ENCODE measurements at regions not wholly inside any gene's neighbourhood (a gene's known extent, or its start where the extent isn't known, plus 50 kb on each side); places are given as distances from the start of the nearest gene placed in this dataset.
A peak's percentile ranks its signal among the peaks of the same experiment; 100 is the strongest.

DNA sequence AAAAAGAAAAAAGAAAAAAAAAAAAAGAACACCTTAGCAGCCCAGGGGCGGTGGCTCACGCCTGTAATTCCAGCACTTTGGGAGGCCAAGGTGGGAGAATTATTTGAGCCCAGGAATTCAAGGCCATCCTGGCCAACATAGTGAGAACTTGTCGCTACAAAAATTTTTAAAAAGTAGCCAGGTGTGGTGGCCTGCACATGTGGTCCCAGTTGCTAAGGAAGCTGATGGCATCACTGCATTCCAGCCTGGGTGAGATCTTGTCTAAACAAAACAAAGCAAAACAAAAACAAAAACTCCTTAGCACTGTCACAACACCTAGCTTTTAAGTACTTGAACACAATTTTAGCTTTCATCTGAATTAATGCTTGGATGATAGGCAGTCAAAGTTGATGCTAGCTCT is 86.3 kb upstream of the MKLN1 start:
- ATAC-seq (no peak), DNase-seq (no peak)
- no peaks in the 10 kb centered on the region for H3K9me3 ChIP-seq (ENCODE audit: control insufficient read depth, low read length, poor library complexity, severe bottlenecking)
- H3K27ac Mint-ChIP-seq = no peak overlapping the region
- H3K36me3 Mint-ChIP-seq (ENCODE audit: low read depth) = no peaks in the 10 kb centered on the region
- no peak overlapping the region for H3K4me3 Mint-ChIP-seq
- H3K4me1 Mint-ChIP-seq = peaks cover 4% of the 10 kb centered on the region
- no peaks in the 10 kb centered on the region for H3K27me3 Mint-ChIP-seq

DNA sequence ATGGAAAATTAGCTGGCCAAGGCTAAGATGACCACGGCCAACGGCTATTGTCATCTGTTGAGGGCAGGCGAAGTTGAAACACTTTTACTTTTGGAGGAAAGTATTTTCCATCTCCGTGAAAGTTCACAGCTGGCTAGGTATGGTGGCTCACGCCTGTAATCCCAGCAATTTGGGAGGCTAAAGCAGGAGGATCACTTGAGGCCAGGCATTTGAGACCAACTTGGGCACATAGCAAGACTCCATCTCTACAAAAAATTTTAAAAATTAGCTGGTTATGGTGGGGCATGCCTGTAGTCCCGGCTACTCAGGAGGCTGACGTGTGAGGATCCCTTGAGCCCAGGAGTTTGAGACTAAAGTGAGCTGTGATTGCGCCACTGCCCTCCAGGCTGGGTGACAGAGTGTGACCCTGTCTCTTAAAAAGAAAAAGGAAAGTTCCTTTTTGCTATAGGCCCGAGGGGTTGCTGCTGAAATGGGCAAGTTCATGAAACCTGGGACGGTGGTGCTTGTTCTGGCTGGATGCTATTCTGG is 85.5 kb upstream of the MKLN1 start:
- H3K36me3 Mint-ChIP-seq (ENCODE audit: low read depth) = no peaks in the 10 kb centered on the region
- ATAC-seq (no peak), DNase-seq (no peak)
- peaks cover 3% of the 10 kb centered on the region for H3K4me1 Mint-ChIP-seq
- H3K27ac Mint-ChIP-seq = no peak overlapping the region
- H3K4me3 Mint-ChIP-seq = no peak overlapping the region
- H3K9me3 ChIP-seq (ENCODE audit: control insufficient read depth, low read length, poor library complexity, severe bottlenecking) = no peaks in the 10 kb centered on the region
- no peaks in the 10 kb centered on the region for H3K27me3 Mint-ChIP-seq

GRCh38 chr7:131244259-131244852 is 83.3 kb upstream of the MKLN1 start:
- no peaks in the 10 kb centered on the region for H3K9me3 ChIP-seq (ENCODE audit: control insufficient read depth, low read length, poor library complexity, severe bottlenecking)
- Mint-ChIP-seq H3K4me1 (peaks cover 3% of the 10 kb centered on the region), H3K4me3 (no peak overlapping the region), H3K27ac (no peak overlapping the region), H3K36me3 (ENCODE audit: low read depth) (no peaks in the 10 kb centered on the region), H3K27me3 (peaks cover 10% of the 10 kb centered on the region)
- no peak for ATAC-seq
- DNase-seq = no peak

DNA sequence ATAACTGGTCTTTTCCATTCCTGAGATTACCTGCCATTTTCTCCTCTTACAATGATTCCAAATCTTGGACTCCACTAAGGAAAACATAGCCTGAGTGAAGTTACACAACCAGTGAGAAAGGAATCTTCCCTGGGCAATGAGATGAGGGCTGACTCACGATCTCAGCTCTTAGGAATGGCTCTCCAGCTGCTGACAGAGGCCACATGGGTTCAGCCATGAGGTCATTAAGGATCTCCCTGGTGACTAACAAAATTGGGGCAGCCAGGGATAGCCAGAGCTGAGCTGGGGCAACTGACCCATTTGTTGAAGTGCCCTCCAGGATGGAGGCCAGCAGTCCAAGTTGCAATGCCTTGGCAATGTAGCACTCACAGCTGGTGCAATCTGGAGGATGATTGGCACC is 78.7 kb upstream of the MKLN1 start:
- no peaks in the 10 kb centered on the region for H3K9me3 ChIP-seq (ENCODE audit: control insufficient read depth, low read length, poor library complexity, severe bottlenecking)
- Mint-ChIP-seq H3K4me1 (peaks cover 8% of the 10 kb centered on the region), H3K27me3 (peaks cover 20% of the 10 kb centered on the region), H3K36me3 (ENCODE audit: low read depth) (peaks cover 2% of the 10 kb centered on the region), H3K27ac (no peak overlapping the region), H3K4me3 (no peak overlapping the region)
- DNase-seq (no peak), ATAC-seq (no peak)

DNA sequence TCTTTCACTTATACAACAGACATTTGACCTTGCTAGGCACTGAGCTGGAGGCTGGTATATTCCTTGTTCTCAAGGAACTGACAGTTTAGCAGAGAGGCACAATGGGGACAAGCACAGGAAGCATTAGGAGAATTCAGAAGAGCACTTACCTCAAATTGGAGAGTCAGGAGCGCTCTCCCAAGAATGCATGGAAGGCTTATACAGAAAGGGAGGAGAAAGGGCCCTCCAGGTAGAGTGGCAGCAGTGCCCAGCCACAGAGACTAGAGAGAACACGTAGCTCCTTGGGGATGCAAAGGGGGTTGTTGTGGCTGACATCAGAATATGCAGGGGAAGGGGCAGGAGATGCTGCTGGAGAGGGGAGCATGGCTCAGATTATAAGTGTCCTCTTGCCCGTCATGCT is 78.2 kb upstream of the MKLN1 start:
- Mint-ChIP-seq H3K4me1 (peaks cover 8% of the 10 kb centered on the region), H3K36me3 (ENCODE audit: low read depth) (peaks cover 2% of the 10 kb centered on the region), H3K27ac (peak overlapping the region; percentile 1), H3K27me3 (peaks cover 20% of the 10 kb centered on the region), H3K4me3 (no peak overlapping the region)
- ATAC-seq = no peak
- H3K9me3 ChIP-seq (ENCODE audit: control insufficient read depth, low read length, poor library complexity, severe bottlenecking) = no peaks in the 10 kb centered on the region
- no peak for DNase-seq

- peaks cover 2% of the 10 kb centered on the region for H3K9me3 ChIP-seq (ENCODE audit: control insufficient read depth, low read length, poor library complexity, severe bottlenecking)
- Mint-ChIP-seq H3K27ac (no peak overlapping the region), H3K4me1 (peaks cover 8% of the 10 kb centered on the region), H3K27me3 (peaks cover 20% of the 10 kb centered on the region), H3K36me3 (ENCODE audit: low read depth) (peaks cover 7% of the 10 kb centered on the region), H3K4me3 (no peak overlapping the region)
- no peak for ATAC-seq
- no peak for DNase-seq
These were observed 77.3 kb upstream of the MKLN1 start for GRCh38 chr7:131250331-131250730.

DNA sequence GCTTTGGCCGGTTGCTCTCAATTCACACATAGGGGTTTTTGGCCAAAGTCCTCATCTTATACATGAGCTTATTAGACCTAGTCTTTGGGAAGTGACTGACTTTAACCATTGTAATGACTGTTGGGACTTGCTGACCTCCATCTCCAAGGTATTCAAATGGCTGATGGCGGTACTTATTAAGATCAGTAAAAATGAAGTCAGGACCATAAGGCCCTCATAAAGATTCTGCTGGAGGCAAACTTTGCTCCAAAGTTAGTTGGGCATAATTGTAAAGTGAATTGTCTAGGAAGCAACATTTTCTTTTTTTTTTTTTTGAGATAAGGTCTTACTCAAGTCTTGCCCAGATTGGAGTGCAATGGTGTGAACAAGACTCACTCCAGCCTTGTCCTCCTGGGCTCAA is 76.3 kb upstream of the MKLN1 start:
- peaks cover 20% of the 10 kb centered on the region for H3K27me3 Mint-ChIP-seq
- H3K9me3 ChIP-seq (ENCODE audit: control insufficient read depth, low read length, poor library complexity, severe bottlenecking) = peaks cover 4% of the 10 kb centered on the region
- no peak overlapping the region for H3K4me3 Mint-ChIP-seq
- no peak for DNase-seq
- no peak overlapping the region for H3K27ac Mint-ChIP-seq
- H3K4me1 Mint-ChIP-seq = peaks cover 8% of the 10 kb centered on the region
- peaks cover 7% of the 10 kb centered on the region for H3K36me3 Mint-ChIP-seq (ENCODE audit: low read depth)
- ATAC-seq = no peak

DNA sequence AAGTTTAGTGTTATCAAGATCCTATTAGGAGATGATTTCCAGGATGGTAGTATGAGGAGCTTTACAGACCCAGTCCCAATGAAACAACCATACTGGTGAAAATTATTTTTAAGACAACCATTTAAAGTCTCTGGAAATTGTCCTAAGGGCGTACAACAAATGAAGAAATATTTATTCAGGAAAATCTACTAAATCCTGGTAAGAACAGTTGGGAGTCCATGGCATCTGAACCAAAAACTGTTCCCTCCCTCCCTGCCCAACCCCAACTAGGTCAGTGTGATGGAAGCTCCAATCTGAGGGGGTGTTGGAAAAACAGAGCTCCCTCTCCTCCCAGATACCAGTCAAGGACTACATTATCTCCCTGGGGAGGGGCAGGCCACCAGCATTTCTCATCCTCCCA is 74.7 kb upstream of the MKLN1 start:
- Mint-ChIP-seq H3K27me3 (peaks cover 20% of the 10 kb centered on the region), H3K36me3 (ENCODE audit: low read depth) (peaks cover 7% of the 10 kb centered on the region), H3K4me3 (no peak overlapping the region), H3K4me1 (peaks cover 8% of the 10 kb centered on the region), H3K27ac (no peak overlapping the region)
- H3K9me3 ChIP-seq (ENCODE audit: control insufficient read depth, low read length, poor library complexity, severe bottlenecking) = peaks cover 4% of the 10 kb centered on the region
- DNase-seq = no peak
- no peak for ATAC-seq

DNA sequence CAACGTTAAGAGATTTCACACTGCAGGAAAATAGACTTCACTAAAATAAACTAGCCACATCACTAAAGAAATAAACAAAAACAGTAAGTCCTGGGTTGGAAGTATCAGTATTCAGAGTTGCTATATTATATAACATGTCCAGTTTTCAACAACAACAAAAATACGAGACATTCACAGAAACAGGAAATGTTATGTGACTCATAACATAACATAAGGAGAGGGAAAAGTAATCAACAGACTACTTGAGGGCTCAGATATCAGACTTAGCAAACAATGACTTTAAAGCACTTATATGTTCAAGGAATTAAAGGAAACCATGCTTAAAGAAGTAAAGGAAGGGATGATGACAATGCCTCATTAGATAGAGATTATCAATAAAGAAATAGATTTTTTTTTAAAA is 73.5 kb upstream of the MKLN1 start:
- Mint-ChIP-seq H3K36me3 (ENCODE audit: low read depth) (peaks cover 7% of the 10 kb centered on the region), H3K4me1 (peaks cover 6% of the 10 kb centered on the region), H3K27ac (no peak overlapping the region), H3K4me3 (no peak overlapping the region), H3K27me3 (peaks cover 11% of the 10 kb centered on the region)
- ATAC-seq = no peak
- peaks cover 4% of the 10 kb centered on the region for H3K9me3 ChIP-seq (ENCODE audit: control insufficient read depth, low read length, poor library complexity, severe bottlenecking)
- DNase-seq = no peak

GRCh38 chr7:131255242-131255641 is 72.4 kb upstream of the MKLN1 start:
- ATAC-seq = no peak
- no peak for DNase-seq
- Mint-ChIP-seq H3K27me3 (peaks cover 2% of the 10 kb centered on the region), H3K36me3 (ENCODE audit: low read depth) (peaks cover 4% of the 10 kb centered on the region), H3K4me1 (no peaks in the 10 kb centered on the region), H3K4me3 (no peak overlapping the region), H3K27ac (no peak overlapping the region)
- peaks cover 4% of the 10 kb centered on the region for H3K9me3 ChIP-seq (ENCODE audit: control insufficient read depth, low read length, poor library complexity, severe bottlenecking)

DNA sequence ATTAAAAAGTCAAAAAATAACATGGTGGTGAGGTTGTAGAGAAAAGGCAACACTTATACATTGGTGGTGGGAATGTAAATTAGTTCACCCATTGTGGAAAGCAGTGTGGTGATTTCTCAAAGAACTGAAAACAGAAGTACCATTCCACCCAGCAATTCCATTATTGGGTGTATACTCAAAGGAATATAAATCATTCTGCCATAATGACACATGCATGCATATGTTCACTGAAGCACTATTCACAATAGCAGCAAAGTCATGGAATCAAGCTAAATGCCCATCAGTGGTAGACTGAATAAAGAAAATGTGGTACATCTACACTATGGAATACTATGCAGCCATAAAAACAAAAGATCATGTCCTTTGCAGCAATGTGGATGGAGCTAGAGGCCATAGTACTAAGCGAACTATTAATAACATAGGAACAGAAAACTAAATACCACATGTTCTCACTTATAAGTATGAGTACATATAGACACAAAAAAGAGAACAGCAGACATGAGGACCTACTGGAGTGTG is 66.1 kb upstream of the MKLN1 start:
- Mint-ChIP-seq H3K27ac (no peak overlapping the region), H3K36me3 (ENCODE audit: low read depth) (peaks cover 2% of the 10 kb centered on the region), H3K4me3 (no peak overlapping the region), H3K27me3 (no peaks in the 10 kb centered on the region), H3K4me1 (peaks cover 4% of the 10 kb centered on the region)
- H3K9me3 ChIP-seq (ENCODE audit: control insufficient read depth, low read length, poor library complexity, severe bottlenecking) = no peaks in the 10 kb centered on the region
- DNase-seq (no peak), ATAC-seq (no peak)

- DNase-seq = no peak
- Mint-ChIP-seq H3K4me1 (peaks cover 4% of the 10 kb centered on the region), H3K27ac (peak overlapping the region; percentile 14), H3K4me3 (no peak overlapping the region), H3K36me3 (ENCODE audit: low read depth) (peaks cover 2% of the 10 kb centered on the region), H3K27me3 (no peaks in the 10 kb centered on the region)
- ATAC-seq = no peak
- no peaks in the 10 kb centered on the region for H3K9me3 ChIP-seq (ENCODE audit: control insufficient read depth, low read length, poor library complexity, severe bottlenecking)
These were observed 62.4 kb upstream of the MKLN1 start for GRCh38 chr7:131265227-131265626.

- ATAC-seq (no peak), DNase-seq (no peak)
- H3K4me3 Mint-ChIP-seq = no peak overlapping the region
- H3K36me3 Mint-ChIP-seq (ENCODE audit: low read depth) = peaks cover 2% of the 10 kb centered on the region
- H3K4me1 Mint-ChIP-seq = peaks cover 4% of the 10 kb centered on the region
- no peak overlapping the region for H3K27ac Mint-ChIP-seq
- no peaks in the 10 kb centered on the region for H3K9me3 ChIP-seq (ENCODE audit: control insufficient read depth, low read length, poor library complexity, severe bottlenecking)
- no peaks in the 10 kb centered on the region for H3K27me3 Mint-ChIP-seq
These were observed 60.0 kb upstream of the MKLN1 start for GRCh38 chr7:131267631-131268030.

DNA sequence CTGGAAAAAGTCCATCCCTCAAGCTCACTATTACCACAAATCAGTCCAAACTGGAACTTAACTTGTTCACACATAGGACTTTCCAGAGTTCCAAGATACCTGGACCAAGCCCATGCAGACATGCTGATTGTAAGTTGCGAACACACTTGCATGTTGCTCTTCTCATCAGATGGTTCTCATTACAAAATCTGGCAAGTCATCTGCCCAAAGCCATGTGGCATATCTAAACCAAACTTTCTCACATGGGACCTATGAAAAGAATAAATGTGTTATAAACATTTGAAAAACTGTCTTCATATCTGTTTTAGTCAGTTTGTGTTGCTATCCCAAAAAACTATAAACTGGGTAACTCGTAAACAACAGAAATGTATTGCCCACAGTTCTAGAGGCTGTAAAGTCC is 58.8 kb upstream of the MKLN1 start:
- H3K36me3 Mint-ChIP-seq (ENCODE audit: low read depth) = peaks cover 2% of the 10 kb centered on the region
- no peak overlapping the region for H3K27ac Mint-ChIP-seq
- no peaks in the 10 kb centered on the region for H3K27me3 Mint-ChIP-seq
- ATAC-seq (no peak), DNase-seq (no peak)
- peaks cover 4% of the 10 kb centered on the region for H3K4me1 Mint-ChIP-seq
- H3K9me3 ChIP-seq (ENCODE audit: control insufficient read depth, low read length, poor library complexity, severe bottlenecking) = no peaks in the 10 kb centered on the region
- no peak overlapping the region for H3K4me3 Mint-ChIP-seq
